ENCODE measurements at regions not wholly inside any gene's neighbourhood (a gene's known extent, or its start where the extent isn't known, plus 50 kb on each side); places are given as distances from the start of the nearest gene placed in this dataset.
"Not testable (repeated sequence)": the region's sequence is repeated elsewhere in the genome, so short reads cannot be mapped to it uniquely, and the experiment has no call there.

- DNase-seq (ENCODE audit: low read depth in 2 of 2) = no peak
These were observed 212.7 kb downstream of the CENPC start for GRCh38 chr4:67332627-67333026.

DNA sequence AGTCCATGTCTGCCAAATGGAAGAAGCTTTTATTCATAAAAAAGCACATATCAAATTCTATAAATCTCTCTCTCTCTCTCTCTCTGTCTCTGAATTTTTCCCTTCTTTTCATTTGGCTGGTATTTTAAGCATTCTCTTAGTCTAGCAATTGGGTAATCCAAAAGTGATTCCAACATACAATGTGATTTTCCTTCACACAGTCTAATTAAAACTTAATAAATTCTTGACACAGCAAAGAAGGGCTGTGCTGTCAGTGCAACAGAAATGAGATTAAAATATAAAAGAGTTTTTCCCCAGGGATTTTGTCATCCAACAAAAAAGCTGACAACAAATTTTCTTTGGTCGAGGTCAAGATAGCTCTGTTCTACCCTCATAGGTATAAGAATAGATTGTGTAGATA, 216.9 kb downstream of the CENPC start:
- no peak for DNase-seq (ENCODE audit: low read depth in 2 of 2)

GRCh38 chr4:67328018-67328278, 217.4 kb downstream of the CENPC start:
- DNase-seq (ENCODE audit: low read depth in 2 of 2) = no peak

DNA sequence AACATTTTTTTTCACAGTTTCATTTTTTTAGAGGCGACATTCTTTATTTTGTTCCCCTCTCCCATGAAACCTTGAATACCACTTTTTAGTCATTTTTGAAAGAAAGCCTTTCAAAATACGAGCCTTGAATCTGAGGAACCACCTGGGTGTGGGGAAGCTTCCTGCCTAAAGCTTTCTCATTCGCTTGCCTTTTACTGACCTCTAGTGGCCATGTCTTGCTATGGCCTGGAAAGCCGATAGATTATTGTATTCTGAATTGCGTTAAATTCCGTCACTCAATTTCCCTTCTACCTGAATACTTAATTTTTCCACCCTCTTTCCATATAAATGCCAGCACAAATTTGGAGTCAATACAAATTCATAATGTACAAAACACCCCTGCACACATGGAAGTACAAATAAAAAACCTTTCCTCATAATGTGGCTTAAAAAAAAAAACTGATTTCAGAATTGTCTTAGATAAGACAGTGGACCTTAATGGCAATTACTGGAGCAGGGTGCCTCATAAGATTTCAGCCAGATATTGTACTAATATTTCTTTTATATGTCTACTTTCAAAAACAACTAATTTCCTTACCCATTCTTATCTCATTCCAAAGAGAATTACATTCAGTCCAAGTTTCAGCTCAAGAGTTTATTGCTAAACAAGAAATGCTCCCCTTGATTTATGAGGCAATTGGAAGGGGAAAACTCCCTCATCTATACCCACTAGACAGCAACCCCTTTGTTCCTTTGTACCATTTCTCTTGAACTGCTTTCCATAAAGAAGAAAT, 217.9 kb downstream of the CENPC start:
- DNase-seq (ENCODE audit: low read depth in 2 of 2) = peak; percentile 21 to 24

- no peak for DNase-seq (ENCODE audit: low read depth in 2 of 2)
These were observed 219.5 kb downstream of the CENPC start for GRCh38 chr4:67325791-67326190.

DNA sequence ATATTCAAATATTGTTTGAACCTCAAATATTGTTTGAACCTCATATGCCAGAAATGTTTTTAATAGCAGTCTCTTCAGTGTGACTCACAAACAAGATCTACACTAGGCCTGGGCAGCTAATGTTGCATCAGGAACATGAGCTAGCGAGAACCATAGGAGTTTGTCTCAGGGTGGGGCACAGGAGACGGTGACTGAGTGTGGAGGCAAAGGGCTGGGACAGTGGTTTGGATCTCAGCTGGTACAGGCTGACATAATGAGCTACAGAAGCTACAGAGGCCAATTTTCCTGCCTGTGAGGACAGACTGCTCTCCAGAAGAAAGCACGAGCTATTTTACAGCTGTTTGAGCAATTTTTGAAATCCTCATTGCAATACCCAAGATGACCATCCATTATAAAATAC, 224.7 kb downstream of the CENPC start:
- no peak for DNase-seq (ENCODE audit: low read depth in 2 of 2)

GRCh38 chr4:67319607-67320006, 225.7 kb downstream of the CENPC start:
- not testable (repeated sequence) for DNase-seq (ENCODE audit: low read depth in 2 of 2)

- DNase-seq (ENCODE audit: low read depth in 2 of 2) = not testable (repeated sequence)
These were observed 244.7 kb downstream of the CENPC start for GRCh38 chr4:67300497-67301185.

DNA sequence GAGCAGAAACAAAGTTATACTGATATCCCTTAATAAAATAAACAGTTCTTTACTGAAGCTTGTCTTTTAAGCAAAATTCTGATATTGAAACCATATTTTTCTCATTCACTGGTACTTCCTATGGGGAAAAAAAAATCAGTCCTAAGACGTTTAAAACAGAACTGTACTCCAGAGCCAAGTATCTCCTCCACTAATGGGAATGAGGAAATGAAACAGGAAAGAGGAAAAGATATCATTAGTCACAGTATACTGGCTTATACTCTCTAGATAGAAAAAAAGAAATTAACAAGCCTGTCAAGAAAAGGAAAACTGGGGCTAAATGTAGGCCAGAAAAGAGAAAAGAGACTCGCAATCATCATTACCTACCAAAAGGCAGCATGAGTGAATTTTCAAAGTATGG, 252.7 kb downstream of the CENPC start:
- no peak for DNase-seq (ENCODE audit: low read depth in 2 of 2)

GRCh38 chr4:67292045-67292444, 253.3 kb downstream of the CENPC start:
- DNase-seq (ENCODE audit: low read depth in 2 of 2) = no peak

GRCh38 chr4:67291644-67292043, 253.7 kb downstream of the CENPC start:
- DNase-seq (ENCODE audit: low read depth in 2 of 2) = no peak

- DNase-seq (ENCODE audit: low read depth in 2 of 2) = no peak
These were observed 256.3 kb downstream of the CENPC start for GRCh38 chr4:67288964-67289363.

- no peak for DNase-seq (ENCODE audit: low read depth in 2 of 2)
These were observed 258.6 kb downstream of the CENPC start for GRCh38 chr4:67286724-67287123.

DNA sequence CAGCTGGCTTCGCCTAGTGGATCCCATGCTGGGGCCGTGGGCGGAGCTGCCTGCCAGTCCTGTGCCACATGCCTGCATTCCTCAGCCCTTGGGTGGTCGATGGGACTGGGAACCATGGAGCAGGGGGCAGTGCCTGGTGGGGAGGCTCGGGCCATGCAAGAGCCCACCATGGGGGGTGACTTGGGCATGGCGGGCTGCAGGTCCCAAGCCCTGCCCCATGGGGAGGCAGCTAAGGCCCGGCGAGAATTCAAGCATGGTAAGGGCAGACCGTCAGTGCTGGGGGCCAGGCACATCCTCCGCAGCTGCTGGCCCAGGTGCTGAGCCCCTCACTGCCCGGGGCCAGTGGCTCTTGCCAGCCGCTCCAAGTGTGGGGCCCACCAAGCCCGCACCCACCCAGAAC, 262.6 kb downstream of the CENPC start:
- DNase-seq (ENCODE audit: low read depth in 2 of 2) = no peak

DNA sequence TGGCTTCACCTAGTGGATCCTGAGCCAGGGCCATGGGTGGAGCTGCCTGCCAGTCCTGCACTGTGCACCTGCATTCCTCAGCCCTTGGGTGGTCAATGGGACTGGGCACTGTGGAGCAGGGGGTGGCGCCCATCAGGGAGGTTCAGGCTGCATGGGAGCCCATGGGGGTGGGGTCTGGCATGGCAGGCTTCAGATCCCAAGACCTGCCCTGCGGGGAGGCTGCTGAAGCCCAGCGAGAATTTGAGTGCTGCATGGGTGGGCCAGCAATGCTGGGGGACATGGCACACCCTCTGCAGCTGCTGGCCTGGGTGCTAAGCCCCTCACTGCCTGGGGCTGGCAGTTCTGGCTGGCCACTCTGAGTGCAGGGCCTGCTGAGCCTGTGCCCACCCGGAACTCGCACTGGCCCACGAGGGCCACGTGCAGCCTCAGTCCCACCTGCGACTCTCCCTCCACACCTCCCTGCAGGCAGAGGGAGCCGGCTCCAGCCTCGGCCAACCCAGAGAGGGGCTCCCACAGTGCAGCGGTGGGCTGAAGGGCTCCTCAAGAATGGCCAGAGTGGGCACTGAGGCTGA, 270.0 kb downstream of the CENPC start:
- DNase-seq (ENCODE audit: low read depth in 2 of 2) = no peak

DNA sequence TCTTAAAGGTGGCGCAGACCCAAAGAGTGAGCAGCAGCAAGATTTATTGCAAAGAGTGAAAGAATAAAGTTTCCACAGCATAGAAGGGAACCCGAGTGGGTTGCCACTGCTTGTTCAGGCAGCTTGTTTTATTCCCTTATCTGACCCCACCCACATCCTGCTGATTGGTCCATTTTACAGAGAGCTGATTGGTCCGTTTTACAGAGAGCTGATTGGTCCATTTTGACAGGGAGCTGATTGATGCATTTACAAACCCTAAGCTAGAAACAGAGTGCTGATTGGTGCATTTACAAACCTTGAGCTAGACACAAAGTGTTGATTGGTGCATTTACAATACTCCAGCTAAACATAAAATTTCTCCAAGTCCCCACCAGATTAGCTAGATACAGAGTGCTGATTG, 270.6 kb downstream of the CENPC start:
- not testable (repeated sequence) for DNase-seq (ENCODE audit: low read depth in 2 of 2)

DNA sequence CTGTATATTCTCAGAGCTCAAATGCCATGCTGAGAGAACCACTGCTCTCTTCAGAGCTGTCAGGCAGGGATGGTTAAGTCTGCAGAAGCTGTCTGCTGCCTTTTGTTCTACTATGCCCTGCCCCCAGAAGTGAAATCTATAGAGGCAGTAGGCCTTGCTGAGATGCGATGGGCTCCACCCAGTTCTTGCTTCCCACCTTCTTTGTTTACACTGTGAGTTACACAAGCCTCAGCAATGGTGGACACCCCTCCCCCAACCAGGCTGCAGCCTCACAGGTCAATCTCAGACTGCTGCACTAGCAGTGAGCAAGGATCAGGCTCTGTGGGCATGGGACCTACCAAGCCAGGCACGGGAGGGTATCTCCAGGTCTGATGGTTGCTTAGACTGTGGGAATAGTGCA, 271.6 kb downstream of the CENPC start:
- DNase-seq (ENCODE audit: low read depth in 2 of 2) = no peak

DNA sequence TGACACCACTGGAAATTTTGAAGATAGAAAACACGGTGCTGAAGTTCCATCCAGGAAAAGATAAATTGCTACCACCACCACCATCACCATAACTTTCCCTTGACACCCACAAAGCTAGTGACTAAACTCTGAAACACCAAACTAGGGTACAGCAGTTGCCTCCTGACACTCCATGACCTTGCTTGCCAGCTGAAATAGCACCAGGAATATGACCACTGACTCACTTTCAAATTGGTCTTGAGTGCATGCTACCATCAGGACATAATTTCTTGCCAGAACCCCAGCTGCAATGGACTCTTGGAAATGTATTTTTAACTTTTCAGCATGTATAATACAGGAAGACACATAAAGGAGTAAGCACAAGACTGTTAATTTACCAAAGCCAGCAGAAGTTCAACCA, 283.3 kb downstream of the CENPC start:
- DNase-seq (ENCODE audit: low read depth in 2 of 2) = no peak

DNA sequence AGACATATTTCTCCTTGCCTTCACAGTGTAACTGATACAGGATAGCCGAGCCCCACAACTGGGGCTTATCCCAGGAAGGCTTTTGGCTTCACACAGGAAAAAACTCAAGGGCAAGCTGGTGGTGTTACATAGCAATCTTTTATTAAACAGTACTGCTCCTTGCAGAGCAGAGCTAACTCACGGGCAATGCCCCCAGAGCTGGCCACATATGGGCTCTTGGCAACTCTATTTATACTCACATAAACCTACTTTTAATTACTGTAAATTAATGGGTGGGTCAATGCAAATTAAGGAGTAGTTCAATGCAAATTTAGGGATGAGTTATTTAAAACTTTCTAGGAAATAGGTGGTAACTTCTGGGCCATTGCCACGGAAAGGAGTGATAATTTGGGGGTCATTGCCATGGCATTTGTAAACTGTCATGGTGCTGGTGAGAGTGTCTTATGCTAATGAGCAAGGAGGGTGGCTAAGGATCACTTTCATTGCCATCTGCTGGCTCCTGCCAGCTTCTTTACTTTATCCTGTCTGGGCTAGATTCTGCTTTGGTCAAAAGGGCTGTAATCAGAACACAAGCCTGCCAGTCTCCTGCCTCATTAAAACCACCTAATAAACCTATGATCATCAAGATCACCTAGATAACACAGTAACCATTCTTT, 288.8 kb downstream of the CENPC start:
- no peak for DNase-seq (ENCODE audit: low read depth in 2 of 2)

DNA sequence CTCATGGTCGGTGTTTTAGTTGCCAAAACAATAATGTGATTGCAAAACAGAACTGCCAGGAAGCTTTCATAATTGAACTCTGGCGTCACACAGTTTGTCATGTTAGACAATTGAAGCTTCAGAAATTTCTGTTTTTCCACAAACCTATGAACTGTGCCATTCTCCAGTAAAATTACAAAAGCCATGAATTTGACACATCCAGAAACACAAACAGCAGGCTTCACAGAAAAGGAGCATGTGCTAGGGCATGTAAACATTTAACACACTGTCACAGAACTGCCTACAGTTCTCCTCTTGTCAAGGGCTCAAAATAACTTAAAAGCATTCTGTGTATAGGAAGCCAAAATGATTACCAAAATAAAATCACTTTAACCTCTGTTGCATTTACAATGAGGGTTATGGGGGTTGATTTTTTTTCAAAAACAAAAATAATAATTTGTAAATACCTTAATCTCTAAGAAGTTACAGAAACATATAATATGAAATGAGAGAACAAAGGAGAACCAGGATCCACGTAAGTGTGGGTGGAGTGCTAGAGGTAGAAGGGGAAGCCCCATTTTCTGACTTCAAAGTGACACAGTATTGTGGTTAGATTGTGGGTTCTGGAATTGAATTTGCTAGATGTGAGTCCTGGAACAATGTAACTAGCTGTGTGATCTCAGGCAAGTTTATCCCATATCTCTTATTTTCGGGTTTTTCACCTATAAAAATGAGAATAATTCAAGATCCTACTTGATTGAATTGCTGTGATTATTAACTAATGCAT, 295.0 kb downstream of the CENPC start:
- DNase-seq (ENCODE audit: low read depth in 2 of 2) = no peak

GRCh38 chr4:67236788-67237187, 308.5 kb downstream of the CENPC start:
- DNase-seq (ENCODE audit: low read depth in 2 of 2) = no peak

GRCh38 chr4:67236318-67236717, 309.0 kb downstream of the CENPC start:
- DNase-seq (ENCODE audit: low read depth in 2 of 2) = no peak
